ENCODE measurements at regions not wholly inside any gene's neighbourhood (a gene's known extent, or its start where the extent isn't known, plus 50 kb on each side); places are given as distances from the start of the nearest gene placed in this dataset.

DNA sequence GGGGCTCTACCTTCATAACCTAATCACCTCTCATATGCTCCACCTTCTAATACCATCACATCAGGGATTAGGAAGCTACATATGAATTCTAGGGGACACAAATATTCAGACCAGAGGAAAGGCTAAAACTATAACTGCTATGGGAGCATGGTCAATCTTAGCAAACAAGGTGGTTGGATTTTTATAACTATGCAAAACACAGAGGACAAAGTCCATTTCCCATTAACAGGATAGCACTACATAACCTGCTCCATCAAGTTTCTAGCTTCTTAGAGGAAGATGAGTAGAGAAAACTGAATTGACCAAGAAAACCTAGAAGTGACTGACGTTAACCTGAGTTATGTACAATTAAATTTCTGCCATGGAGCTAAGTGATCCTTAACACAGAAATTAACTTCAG is 398.6 kb downstream of the TBL1XR1 start:
- DNase-seq, result no peak

DNA sequence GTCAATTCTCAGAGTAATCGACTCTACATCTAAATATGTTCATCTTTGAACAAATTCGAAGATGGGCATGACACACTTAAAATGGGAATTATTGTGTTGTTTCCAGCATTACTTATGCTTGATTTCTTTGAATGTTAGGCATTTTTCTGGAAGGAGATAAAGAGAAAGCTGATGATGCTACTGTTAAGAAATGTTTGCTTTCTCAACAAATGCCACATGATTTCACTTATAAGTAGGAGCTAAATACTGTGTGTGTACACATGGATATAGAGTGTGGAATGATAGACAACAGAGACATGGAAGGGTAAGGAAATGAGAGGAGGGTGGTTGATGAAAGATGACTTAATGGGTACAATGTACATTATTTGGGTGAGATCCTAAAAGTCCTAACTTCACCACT is 400.9 kb downstream of the TBL1XR1 start:
- DNase-seq, result no peak

DNA sequence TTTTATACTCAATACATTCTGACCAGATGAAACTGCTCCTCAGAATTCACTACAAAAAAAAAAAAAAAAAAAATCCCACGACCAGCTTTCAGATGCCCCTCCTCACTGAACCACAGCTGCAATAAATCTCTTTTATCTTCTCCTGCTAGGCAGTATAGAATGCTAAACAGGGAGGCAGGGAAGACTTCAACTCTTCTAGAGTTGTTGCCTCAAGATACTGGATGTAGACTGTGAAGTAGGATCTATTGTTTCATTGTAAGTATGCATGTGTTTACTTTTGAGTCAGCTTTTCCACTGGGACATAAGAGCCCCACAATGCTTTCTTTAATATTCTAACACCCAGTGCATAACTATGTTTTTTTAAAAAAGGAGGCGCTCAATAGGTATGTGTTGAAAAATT is 401.4 kb downstream of the TBL1XR1 start:
- no peak for DNase-seq

DNA sequence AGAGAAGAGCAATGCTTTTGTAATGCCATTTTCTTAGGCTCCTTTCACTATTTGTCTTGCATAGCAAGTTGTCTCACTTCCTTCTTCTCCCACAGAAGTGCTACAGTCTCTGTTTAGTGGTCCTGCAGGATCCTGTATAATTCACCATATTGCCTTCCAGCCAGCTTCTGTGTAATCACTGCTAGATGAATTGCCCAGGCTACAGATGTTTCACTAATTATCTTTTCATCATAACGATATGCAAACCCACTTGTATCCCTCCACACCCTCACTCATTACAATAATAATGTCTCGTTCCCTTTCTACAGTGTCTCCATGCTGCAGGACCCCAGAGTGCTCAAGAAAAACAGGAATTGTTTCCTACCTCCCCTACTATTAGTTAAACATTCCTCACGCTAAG is 402.9 kb downstream of the TBL1XR1 start:
- DNase-seq, result no peak

DNA sequence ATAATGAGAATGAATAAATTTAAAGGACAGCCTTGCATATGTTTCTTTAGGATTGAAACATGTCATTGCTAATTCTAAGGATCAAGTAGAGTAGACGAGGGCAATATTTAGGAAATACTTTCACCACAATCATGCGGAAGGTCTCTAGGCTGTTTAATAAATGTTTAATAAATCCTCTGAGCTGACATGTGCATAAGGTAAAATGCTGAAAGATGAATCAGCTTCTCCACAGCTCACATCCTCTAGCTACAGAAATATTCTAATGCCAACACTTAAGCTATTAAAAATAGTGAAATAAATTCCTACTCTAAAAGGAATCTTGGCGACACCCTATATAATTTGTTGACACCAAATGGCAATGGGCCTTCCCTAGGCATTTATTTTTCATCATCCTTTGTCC is 407.3 kb downstream of the TBL1XR1 start:
- no peak for DNase-seq

DNA sequence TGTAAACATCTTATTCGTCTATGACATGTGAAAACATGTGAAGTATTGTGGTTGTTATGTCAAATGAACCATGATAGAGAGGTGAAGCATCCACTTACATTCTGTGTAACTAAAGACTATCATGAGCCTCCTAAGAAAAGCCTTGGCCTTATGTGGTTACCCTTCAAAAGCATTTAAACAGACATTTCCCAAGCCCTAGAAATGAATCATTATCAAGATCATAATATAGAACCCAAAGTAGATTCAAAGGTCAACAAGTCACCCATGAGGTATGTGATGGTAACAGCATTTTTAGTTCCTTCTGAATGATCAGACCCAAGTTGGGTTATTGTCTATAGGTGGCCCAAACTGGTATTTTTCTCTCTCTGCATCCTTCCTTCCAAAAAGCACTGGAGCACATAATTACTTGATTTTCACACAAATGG is 408.0 kb downstream of the TBL1XR1 start:
- DNase-seq, result no peak

DNA sequence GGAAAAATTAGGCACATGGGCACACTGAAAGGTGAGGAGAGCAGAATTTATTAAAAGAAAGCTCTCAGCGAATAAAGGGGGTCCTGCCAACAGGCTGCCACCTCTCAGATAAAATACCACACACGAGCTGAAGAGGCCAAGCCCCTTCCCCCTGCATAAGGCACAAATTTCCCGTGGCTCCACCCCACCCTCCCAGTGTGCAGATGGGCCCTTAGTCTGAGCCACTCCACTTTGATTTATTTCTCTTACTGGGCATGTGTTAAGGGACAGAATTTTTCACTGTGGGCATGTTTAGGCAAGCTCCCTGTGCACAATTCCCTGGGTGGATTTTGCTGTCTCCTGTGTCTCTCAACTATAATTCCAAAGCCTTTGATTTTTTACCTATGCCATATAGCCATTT is 409.8 kb downstream of the TBL1XR1 start:
- no peak for DNase-seq

DNA sequence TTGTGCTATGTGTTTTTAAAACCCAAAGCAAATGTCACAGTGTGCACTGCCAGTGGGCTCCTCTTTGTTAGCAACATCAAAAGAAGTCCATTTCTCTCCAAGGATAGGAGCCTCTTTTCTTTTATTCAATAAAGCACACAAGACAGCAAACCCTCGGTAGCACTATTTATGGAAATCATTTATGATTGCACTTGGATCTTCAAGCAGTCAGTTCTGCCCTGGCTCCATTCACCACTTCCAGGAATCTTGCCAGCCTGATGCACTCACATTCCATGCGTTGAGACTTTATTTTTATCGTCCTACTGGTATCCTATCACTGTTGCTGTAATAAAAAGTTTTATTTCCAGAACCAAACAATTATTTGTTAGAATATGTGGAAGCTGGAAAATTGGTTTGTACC is 412.1 kb downstream of the TBL1XR1 start:
- DNase-seq, result no peak

DNA sequence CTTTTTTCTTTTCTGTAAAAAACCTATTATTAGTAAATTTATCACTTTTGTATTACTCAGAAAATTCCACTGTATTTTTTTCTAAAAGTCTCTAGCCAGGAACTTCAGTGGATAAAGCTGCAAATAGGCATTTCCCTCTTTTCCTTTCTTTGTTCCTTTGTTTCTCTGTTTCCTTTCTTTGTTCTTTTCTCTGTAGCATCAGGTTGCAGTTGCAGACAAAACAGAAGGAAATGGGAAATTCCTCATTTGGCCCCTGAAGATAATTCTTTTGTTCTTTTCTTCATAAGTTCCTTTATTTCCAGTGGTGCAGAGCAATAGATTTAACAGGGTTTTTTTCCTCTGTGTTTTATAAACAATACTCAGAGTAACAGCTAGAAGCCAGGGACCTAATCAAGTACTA is 416.5 kb downstream of the TBL1XR1 start:
- DNase-seq, result no peak

DNA sequence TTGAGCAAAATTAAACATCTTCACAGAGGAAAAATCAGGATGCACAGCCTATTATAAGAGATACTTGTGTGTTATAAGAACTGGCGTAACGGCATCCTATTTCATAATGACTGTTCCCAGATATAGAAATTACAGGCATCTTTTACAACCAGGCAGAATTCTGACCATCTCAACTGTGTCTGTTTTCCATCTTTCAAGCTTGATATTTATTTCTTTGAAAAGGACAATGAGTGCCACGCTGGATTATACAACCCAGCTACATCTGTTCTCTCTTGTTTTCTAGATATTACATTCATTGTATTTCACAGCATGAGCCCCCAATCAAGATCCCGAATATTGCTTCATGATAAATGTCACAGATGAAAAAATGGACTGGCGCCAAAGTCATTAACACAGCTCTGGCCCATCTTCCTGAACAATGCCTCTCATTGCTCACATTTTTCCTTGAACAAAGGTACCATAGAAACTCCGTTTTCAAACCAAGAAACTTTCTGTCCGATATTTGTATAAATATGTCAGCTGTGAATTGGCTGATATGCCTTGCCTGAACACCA is 420.6 kb downstream of the TBL1XR1 start:
- no peak for DNase-seq

DNA sequence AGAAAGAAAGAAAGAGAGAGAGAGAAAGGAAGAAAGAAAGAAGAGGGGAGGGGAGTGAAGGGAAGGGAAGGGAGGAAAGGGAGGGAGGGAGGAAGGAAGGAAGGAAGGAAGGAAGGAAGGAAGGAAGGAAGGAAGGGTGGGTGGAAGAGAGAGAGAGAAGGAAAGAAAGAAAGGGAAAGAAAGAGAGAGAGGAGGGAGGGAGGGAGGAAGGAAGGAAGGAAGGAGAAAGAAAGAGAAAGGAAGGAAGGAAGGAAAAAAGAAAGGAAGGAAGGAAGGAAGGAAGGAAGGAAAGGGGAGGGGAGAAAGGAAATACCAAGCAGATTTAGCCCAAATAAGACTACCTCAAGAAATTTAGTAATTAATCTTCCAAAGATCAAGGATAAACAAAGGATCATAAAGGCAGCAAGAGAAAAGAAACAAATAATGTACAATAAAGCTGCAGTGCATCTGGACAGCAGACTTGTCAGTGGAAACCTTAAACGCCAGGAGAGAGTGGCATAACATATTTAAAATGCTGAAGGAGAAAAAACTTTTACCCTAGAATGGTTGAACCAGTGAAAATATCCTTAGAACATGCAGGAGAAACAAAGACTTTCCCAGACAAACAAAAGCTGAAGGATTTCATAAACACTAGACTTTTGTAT is 427.6 kb downstream of the TBL1XR1 start:
- DNase-seq, result no peak

DNA sequence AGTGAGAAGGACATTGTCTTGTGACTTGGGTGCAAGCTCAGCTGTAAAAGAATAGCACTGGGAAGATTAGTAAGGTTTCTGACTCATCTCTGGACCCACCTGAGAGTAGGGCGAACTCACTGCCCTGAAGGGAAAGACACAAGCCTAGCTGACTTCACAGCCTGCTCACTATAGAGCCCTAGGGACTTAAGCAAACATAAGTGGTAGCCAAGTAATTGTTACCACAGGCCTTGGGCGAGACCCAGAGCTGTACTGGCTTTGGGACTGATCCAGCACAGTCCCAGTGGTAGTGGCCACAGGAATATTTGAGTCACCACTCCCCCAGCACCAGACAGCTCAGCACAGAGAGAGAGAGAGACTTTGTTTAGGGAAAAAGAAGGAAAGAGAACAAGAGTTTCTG is 429.9 kb downstream of the TBL1XR1 start:
- DNase-seq, result no peak

DNA sequence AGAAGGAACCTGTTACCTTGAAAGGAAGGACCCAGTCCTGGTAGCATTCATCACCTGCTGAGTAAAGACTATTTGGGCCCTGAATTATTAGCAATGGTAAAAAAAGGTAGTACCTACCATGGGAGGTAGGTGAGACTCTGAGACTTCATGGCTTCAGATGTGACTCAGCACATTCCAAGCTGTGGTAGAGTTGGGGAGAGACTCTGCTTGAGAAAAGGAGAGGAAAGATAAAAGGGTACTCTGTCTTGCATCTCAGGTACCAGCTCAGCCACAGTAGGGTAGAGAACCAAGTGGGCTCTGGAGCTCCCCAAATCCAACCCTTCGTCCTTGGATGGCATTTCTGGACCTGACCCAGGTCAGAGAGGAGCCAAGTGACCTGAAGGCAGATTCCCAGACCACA is 430.4 kb downstream of the TBL1XR1 start:
- DNase-seq, result no peak

DNA sequence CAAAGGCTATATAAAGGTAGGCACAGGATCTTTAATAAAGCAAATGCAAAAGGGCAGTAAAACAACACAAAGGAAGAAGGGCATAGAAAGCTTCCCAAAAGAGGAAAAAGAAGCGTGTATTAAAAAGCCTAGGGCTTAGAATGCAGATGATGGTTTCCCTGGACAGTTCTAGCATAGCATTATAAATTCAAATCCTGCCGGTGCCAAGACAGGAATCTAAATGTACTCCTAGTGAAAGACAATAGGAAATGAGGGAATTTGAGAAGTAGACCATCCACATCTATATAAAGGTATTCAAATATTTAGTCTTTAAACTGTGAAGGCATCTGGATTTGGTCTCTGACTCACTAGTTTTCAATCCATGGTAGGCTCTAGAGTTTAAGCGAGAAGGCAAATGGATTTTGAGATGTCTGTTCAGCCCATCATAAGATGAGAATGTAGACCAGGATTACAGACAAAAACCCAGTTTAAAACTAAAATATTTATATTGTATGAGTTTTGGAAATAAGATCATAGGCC is 431.8 kb downstream of the TBL1XR1 start:
- no peak for DNase-seq

DNA sequence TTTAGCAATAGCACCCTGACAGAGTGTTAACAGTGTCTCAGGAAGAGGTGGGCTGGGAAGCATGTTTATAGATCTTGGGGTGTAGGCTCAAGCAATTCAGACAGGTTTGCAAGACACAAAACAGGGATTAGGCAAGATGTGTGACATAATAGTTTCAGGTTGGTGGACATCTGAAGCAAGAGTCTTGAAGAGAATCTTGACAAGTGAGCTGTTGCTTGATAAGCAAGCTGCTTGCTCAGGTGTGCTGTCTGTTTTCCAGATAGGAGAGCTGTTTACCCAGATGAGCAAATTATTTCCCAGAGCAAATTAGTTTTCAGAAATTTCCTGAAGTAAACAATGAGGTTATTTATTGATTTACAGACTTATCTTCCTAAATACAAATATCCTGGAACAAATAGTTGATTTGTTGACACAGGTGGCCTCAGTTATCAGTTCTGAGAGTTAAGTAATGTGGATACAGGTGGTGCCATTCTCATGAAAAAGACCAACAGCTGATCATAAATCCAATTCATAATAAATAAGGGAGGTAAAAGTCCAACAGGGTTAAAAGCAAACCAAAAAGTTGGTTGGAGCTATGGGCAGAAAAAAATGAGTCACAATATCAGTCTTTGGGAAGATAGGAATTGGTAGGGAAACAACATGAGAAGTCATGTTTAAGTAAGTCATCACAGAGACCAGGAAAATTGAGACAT is 437.3 kb downstream of the TBL1XR1 start:
- no peak for DNase-seq

DNA sequence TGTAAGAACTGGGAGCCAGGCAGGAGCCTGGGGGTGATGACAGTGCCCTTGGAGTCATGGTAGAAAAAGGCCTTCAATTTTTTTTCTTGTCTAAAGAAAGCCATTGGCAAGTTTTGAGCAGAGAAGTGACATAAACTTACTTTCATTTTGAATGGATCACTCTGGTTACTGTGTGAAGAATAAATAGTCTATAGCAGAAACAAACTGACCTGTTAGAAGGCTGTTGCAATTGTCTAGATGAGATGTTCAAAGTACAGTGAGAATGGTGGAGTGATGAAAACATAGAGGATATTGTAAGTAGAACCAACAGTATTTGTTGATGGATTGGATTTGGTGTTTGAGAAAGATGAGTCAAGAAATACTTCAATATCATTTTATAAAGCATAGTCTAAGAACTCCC is 439.9 kb downstream of the TBL1XR1 start:
- no peak for DNase-seq

DNA sequence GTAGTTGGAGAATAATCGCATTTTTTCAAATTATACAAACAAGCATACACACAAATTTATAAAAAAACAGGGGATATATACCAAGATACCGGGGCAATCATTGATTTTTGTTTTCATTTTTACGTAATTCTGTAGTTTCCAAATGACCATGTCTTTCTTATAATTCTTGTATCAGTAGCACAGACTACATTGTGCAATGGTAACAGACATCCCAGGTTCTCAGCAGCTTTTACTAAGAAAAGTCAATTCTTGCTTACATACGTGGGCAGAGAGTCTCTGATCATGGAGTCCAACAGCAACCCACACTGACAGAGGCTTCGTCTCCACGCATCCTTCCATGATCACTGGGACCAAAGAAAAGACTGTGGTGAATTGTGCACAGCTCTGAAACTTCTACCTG is 441.3 kb downstream of the TBL1XR1 start:
- DNase-seq, result no peak

DNA sequence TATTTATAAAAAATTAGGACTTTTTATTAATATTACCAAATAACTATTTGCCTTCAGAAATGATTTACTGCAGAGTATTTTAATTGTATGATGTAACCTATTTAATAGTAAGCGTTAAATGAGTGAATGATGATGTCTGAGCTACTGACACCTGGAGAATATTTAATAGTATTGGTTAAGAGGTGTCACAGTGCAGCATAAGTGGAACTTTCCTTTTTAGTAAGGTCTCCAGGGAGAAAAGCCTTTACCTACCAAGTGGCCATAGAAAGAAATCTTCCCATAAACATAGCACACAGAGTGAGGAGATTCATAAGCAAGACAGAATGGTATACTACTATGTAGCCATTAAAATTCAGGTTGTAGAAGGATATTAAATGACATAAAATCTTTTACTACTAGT is 441.7 kb downstream of the TBL1XR1 start:
- no peak for DNase-seq

DNA sequence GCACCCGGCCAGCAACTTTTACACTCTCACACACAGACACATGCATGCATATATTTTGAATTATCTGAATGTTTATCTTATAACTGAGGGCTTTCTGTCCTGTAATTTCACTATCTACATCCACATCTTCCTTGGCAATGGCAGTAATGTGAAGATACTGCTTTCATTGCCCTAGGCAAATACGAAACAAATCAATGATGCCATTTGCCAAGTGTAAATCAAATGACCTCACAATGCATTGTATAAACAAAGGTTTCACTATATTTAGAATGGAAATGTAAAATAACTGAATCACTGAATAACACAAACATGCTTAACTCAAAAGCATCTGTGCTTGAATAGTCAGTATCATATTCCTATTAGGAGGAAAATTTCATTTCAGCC is 455.6 kb downstream of the TBL1XR1 start:
- DNase-seq, result no peak

DNA sequence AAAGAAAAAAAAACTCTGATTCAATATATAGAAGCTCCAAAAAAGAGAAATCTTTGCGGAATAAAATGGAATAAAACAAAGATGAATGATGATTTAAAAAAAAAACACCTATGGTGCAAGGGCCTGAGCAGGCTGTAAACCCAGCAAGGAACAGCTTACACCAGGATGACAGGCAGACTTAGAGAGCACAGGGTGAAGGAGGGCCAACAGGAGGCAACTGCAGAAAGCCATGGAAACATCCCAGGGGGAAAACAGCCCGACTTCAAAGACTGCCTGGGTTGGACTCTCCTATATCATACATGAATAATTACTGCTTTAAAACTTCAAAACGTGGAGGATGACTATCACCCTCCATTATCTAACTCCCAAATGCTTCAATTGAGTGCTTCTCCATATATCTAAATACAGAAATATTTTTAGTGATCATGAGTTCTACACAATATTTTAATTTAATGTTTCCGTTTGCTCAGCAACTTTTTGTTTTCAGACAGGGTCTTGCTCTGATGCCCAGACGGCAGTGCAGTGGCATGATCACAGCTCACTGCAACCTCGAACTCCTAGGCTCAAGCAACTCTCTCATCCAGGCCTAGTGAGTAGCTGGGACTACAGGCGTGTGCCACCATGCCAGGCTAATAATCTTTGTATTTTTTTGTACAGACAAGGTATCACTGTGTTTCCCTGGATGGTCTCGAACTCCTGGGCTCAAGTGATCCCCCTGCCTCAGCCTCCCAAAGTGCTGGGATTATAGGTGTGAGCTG is 456.2 kb downstream of the TBL1XR1 start:
- no peak for DNase-seq

DNA sequence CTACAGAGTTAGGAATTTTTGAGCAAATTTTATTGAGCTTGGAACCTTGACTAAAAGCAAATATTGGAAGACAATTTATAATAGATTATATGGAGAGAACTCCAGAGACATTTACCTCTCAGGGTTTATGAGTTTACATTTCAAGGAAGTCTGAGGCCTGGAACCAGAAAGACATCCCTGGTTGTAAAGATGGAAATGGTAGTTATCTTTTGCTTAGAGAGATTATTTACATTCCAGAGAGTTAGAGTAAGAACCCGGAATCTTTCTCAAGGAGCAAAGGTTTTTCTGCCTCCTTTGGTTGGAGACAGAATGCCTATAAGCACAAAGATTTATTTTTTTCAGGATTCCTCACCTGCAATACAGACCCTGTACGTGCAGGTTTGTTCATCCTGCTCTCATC is 458.1 kb downstream of the TBL1XR1 start:
- no peak for DNase-seq

DNA sequence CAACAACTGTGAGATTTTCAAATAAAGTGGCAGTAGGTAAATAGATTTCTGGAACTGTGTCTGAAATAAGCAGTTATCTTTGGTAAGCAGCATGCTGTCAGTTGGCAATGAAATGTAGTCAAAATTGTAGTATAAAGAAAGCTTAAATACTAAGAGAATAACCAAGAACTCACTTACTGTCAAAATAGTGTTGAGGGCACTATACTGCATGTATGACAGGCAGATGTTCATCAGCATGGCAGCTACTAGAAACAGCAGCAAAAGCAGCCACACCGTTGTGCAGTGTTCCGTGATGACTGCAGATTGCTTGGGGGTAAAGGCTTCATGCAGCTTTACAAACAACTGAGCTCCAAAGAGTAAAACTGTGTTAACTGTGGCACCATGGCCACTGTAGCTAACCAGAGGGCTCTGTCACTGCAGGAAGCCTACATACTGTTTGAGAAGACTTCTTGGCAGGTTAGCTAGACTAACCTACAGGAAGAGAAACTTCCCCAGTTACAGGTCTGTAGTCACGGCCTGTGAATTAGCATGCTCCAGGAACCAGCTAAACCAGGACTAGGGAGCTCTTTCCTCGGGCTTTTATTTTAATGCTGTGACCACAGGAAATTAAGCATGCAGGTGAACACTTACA is 459.7 kb downstream of the TBL1XR1 start:
- no peak for DNase-seq
